Lower lobe of right lung (tissue), 2 donors: ENCODE measurements at regions not wholly inside any gene's neighbourhood (a gene's known extent, or its start where the extent isn't known, plus 50 kb on each side); places are given as distances from the start of the nearest gene placed in this dataset.

Experiments used
- ATAC-seq, 2 donors: fragments of 200-7000 bp; cut with Tn5 transposase; one replicate each; pipeline ENCODE4 v1.9.1; 2020 to 2022; ENCODE audit warnings: mild to moderate bottlenecking in 2 of 2, moderate library complexity in 2 of 2
- DNase-seq: peaks from one replicate; pipeline ENCODE4 v3.0.0-alpha.2; 2020
- H3K27ac ChIP-seq: fragments of 200-600 bp; one replicate; pipeline ENCODE4 v1.8.0; 2022
- H3K27me3 ChIP-seq: fragments of 200-600 bp; one replicate; pipeline ENCODE4 v1.8.0; 2022; ENCODE audit warnings: low read depth
- H3K36me3 ChIP-seq: fragments of 200-600 bp; one replicate; pipeline ENCODE4 v1.8.0; 2022; ENCODE audit warnings: mild to moderate bottlenecking
- H3K4me1 ChIP-seq: fragments of 200-600 bp; one replicate; pipeline ENCODE4 v1.8.0; 2022
- H3K4me3 ChIP-seq: fragments of 200-600 bp; one replicate; pipeline ENCODE4 v1.8.0; 2022; ENCODE audit warnings: mild to moderate bottlenecking
- H3K9me3 ChIP-seq: fragments of 200-600 bp; one replicate; pipeline ENCODE4 v1.8.0; 2022
- CTCF ChIP-seq: fragments of 200-600 bp; IDR thresholded peaks from one replicate; pipeline ENCODE4 v1.8.0; 2022; ENCODE audit warnings: antibody characterized with exemption, mild to moderate bottlenecking
- intact Hi-C: fragments of 100-400 bp; cut with DNase I; formaldehyde crosslinking; loops from one replicate; pipeline ENCODE4 v1.11.0; 2022
- donor health status: DM: no; HTN: yes; CAD: no; lungs with severe emphysema.

DNA sequence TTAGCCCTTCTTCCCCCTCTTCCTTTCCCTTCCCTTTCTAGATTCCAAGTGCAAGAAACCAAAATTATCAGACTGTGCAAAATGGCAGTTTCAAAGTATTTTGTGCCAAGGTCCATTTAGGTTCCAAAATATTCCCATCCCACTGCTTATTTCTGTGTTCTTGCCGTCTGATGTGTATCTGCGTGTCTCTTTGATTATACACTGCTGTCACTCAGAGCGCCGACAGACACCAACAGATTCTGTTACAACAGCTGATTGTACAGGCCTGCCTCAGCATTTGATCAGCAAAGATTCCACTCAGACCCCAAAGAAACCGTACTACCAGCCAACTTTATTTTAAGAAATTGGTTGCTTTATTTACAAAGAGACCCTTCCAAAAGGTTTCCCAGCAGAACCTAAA lies 225.6 kb upstream of the SATB1 start:
- DNase-seq (no peak), ATAC-seq (no peak)
- Histone ChIP-seq H3K4me1 (no peaks in the 10 kb centered on the region), H3K36me3 (no peaks in the 10 kb centered on the region), H3K27ac (no peak overlapping the region), H3K9me3 (no peaks in the 10 kb centered on the region), H3K27me3 (no peaks in the 10 kb centered on the region), H3K4me3 (no peak overlapping the region)
- no peak for TF ChIP-seq CTCF
- intact Hi-C loops = no loop called here

GRCh38 chr3:18649666-18650363 lies 224.7 kb upstream of the SATB1 start:
- no peak for ATAC-seq
- no peak for TF ChIP-seq CTCF
- no peaks in the 10 kb centered on the region for H3K4me1 ChIP-seq
- no peaks in the 10 kb centered on the region for H3K27me3 ChIP-seq
- DNase-seq = no peak
- no peak overlapping the region for H3K27ac ChIP-seq
- H3K4me3 ChIP-seq = no peak overlapping the region
- H3K9me3 ChIP-seq = no peaks in the 10 kb centered on the region
- H3K36me3 ChIP-seq = no peaks in the 10 kb centered on the region
- intact Hi-C loops = no loop called here

DNA sequence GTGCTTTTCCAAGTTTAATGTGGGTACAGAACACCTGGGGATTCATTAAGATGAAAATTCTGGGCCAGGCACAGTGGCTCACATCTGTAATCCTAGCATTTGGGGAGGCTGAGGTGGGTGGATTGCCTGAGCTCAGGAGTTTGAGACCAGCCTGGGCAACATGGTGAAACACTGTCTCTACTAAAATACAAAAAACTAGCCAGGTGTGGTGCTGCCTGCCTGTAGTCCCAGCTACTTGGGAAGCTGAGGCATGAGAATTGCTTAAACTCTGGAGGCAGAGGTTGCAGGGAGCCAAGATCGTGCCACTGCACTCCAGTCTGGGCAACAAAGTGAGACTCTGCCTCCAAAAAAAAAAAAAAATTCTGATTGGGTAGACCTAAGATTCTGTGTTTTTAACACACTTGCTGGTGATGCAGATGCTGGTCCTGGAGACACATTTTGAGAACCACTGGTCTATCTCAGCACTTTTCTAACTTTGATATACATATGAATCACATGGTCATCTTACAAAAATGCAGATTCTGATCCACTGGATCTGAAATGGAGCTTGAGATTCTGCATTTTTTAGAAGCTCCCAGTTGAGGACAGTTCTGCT lies 223.8 kb upstream of the SATB1 start:
- no peak for DNase-seq

DNA sequence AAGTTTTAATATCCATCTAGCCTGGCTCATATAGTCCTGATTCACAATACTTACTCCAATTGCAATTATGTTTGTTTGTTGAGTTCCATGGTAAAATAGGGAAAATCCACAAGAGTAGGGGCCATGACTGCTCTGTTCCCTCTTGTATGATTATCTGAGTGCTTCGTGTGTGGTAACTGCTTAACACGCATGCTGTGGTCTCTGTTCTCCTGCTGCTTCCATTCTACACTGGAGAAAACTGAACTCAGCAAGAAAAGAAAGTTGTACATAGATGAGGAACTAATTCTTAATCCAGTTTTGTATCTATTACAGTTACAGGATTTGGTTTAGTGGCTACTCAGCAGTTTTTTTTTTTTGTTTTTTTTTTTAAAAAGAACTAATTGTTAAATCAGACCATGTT lies 223.0 kb upstream of the SATB1 start:
- intact Hi-C loops = no loop called here
- TF ChIP-seq CTCF = no peak
- H3K4me1 ChIP-seq = no peaks in the 10 kb centered on the region
- DNase-seq = no peak
- H3K4me3 ChIP-seq = no peak overlapping the region
- H3K27ac ChIP-seq = no peak overlapping the region
- no peaks in the 10 kb centered on the region for H3K9me3 ChIP-seq
- H3K36me3 ChIP-seq = no peaks in the 10 kb centered on the region
- H3K27me3 ChIP-seq = no peaks in the 10 kb centered on the region
- ATAC-seq = no peak

More for the DNA sequence above, 223.8 kb upstream of the SATB1 start:
- no peak for ATAC-seq
- intact Hi-C loops = no loop called here
- TF ChIP-seq CTCF = no peak
- no peaks in the 10 kb centered on the region for H3K9me3 ChIP-seq
- no peaks in the 10 kb centered on the region for H3K27me3 ChIP-seq
- no peak overlapping the region for H3K27ac ChIP-seq
- H3K36me3 ChIP-seq = no peaks in the 10 kb centered on the region
- no peak overlapping the region for H3K4me3 ChIP-seq
- no peaks in the 10 kb centered on the region for H3K4me1 ChIP-seq

DNA sequence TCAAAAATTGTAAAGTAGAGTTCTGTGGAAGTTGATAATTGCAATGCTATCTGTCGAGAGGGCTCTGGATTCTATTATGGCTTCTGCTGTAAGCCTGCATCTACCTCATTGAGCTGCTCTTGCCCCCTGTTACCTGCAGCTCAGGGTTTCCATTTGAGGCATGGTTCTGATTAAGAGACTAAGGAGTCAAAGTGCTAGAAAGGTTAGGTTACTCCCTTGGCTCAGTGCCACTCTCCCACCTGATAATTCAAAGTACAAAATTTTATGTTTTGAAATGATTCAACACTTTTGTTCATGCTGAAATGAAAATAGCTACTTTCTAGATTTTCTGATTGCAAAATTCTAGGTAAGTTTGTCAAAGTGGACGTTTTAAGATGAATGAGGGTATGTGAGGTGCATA lies 220.5 kb upstream of the SATB1 start:
- no peak for DNase-seq
- Histone ChIP-seq H3K9me3 (no peaks in the 10 kb centered on the region), H3K4me3 (no peak overlapping the region), H3K4me1 (no peaks in the 10 kb centered on the region), H3K36me3 (no peaks in the 10 kb centered on the region), H3K27me3 (no peaks in the 10 kb centered on the region), H3K27ac (no peak overlapping the region)
- intact Hi-C loops = no loop called here
- no peak for ATAC-seq
- TF ChIP-seq CTCF = no peak
